Lower lobe of right lung (tissue), 2 donors: ENCODE measurements at regions not wholly inside any gene's neighbourhood (a gene's known extent, or its start where the extent isn't known, plus 50 kb on each side); places are given as distances from the start of the nearest gene placed in this dataset.
"Not testable (repeated sequence)": the region's sequence is repeated elsewhere in the genome, so short reads cannot be mapped to it uniquely, and the experiment has no call there.

Source experiments
- ATAC-seq, 2 donors: fragments of 200-7000 bp; cut with Tn5 transposase; one replicate each; pipeline ENCODE4 v1.9.1; 2020 to 2022; ENCODE audit warnings: mild to moderate bottlenecking in 2 of 2, moderate library complexity in 2 of 2
- DNase-seq: peaks from one replicate; pipeline ENCODE4 v3.0.0-alpha.2; 2020
- H3K27ac ChIP-seq: fragments of 200-600 bp; one replicate; pipeline ENCODE4 v1.8.0; 2022
- H3K27me3 ChIP-seq: fragments of 200-600 bp; one replicate; pipeline ENCODE4 v1.8.0; 2022; ENCODE audit warnings: low read depth
- H3K36me3 ChIP-seq: fragments of 200-600 bp; one replicate; pipeline ENCODE4 v1.8.0; 2022; ENCODE audit warnings: mild to moderate bottlenecking
- H3K4me1 ChIP-seq: fragments of 200-600 bp; one replicate; pipeline ENCODE4 v1.8.0; 2022
- H3K4me3 ChIP-seq: fragments of 200-600 bp; one replicate; pipeline ENCODE4 v1.8.0; 2022; ENCODE audit warnings: mild to moderate bottlenecking
- H3K9me3 ChIP-seq: fragments of 200-600 bp; one replicate; pipeline ENCODE4 v1.8.0; 2022
- intact Hi-C: fragments of 100-400 bp; cut with DNase I; formaldehyde crosslinking; loops from one replicate; pipeline ENCODE4 v1.11.0; 2022
- TF ChIP-seq, protein P1 (sequence below): fragments of 200-600 bp; IDR thresholded peaks from one replicate; pipeline ENCODE4 v1.8.0; 2022; ENCODE audit warnings: antibody characterized with exemption, mild to moderate bottlenecking
- donor health status: DM: no; HTN: yes; CAD: no; lungs with severe emphysema.

DNA sequence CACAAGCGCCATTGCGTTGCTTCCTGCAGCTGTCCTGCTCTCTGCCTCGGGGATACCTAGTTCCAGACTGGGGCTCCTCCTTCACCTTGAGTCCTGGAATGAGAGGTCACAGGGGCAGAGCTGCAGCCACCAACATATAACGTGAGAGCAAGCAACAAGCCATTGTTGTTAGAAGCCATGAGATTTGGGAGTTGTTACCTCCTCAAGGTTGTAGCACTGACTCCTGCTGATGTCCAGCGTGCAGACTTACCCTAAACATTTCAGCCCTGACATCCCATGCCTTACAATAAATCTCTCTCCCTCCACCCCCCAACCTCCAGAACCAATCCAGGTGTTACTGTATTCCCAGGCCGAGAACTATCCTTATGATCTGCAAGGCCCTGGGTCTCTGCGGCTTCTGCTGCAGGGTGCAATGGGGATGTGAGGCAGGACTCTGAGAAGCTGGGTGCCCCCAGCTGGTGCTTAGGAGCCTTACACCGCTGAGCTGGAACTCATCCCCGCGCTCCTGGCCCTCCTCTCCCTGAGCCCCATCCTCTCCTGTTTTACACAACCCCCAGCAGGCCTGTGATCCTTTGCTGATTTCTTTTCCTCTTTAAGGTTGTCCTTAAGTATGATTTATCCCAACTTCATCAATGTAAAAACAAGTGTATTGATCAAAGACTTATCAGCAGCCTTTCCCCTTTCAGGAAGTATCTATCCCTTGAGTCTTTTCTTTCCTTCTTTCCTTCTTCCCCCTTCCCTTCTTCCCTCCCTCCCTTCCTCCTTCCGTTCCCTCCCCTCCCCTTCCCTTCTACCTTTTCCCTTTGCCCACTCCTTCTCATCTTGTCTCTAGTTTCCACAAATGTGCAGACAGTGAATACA, 84.2 kb upstream of the ABHD2 start:
- Histone ChIP-seq H3K36me3 (no peaks in the 10 kb centered on the region), H3K4me1 (peaks cover 13% of the 10 kb centered on the region), H3K9me3 (no peaks in the 10 kb centered on the region), H3K27ac (no peak overlapping the region), H3K4me3 (no peak overlapping the region), H3K27me3 (peaks cover 2% of the 10 kb centered on the region)
- intact Hi-C loops: no loop called here
- ATAC-seq: no peak
- TF ChIP-seq, protein P1, sequence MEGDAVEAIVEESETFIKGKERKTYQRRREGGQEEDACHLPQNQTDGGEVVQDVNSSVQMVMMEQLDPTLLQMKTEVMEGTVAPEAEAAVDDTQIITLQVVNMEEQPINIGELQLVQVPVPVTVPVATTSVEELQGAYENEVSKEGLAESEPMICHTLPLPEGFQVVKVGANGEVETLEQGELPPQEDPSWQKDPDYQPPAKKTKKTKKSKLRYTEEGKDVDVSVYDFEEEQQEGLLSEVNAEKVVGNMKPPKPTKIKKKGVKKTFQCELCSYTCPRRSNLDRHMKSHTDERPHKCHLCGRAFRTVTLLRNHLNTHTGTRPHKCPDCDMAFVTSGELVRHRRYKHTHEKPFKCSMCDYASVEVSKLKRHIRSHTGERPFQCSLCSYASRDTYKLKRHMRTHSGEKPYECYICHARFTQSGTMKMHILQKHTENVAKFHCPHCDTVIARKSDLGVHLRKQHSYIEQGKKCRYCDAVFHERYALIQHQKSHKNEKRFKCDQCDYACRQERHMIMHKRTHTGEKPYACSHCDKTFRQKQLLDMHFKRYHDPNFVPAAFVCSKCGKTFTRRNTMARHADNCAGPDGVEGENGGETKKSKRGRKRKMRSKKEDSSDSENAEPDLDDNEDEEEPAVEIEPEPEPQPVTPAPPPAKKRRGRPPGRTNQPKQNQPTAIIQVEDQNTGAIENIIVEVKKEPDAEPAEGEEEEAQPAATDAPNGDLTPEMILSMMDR: peak; percentile 19
- DNase-seq: no peak

- peaks cover 13% of the 10 kb centered on the region for H3K4me1 ChIP-seq
- no peak overlapping the region for H3K4me3 ChIP-seq
- H3K27me3 ChIP-seq: peaks cover 5% of the 10 kb centered on the region
- no peaks in the 10 kb centered on the region for H3K36me3 ChIP-seq
- no peaks in the 10 kb centered on the region for H3K9me3 ChIP-seq
- DNase-seq: no peak
- TF ChIP-seq, protein P1: no peak
- ATAC-seq: no peak
- H3K27ac ChIP-seq: no peak overlapping the region
- intact Hi-C loops: no loop called here
Observed at GRCh38 chr15:89004726-89005030, 83.6 kb upstream of the ABHD2 start.

- H3K36me3 ChIP-seq, H3K27ac ChIP-seq, H3K27me3 ChIP-seq, H3K9me3 ChIP-seq, DNase-seq, ATAC-seq, intact Hi-C loops, H3K4me1 ChIP-seq, H3K4me3 ChIP-seq: not testable (repeated sequence)
Observed at GRCh38 chr15:89007527-89007926, 80.7 kb upstream of the ABHD2 start.

DNA sequence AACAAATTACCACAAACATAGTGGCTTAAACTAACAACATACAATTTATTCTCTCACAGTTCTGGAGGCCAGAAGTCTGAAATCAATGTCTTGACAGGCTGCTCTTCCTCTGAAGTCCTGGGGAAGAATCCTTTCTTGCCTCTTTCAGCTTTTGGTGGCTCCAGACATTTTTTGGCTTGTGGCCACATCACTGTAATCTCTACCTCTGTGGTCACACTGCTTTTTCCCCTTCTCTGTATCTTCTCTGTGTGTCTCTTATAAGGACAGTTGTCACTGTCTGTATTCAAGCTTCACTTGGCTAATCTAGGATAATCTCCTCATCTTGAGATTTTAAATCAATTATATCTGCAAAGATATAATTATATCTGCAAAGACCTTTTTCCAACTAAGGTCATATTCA, 80.3 kb upstream of the ABHD2 start:
- Histone ChIP-seq H3K27ac (no peak overlapping the region), H3K4me1 (no peaks in the 10 kb centered on the region), H3K36me3 (no peaks in the 10 kb centered on the region), H3K9me3 (no peaks in the 10 kb centered on the region), H3K4me3 (no peak overlapping the region), H3K27me3 (peaks cover 5% of the 10 kb centered on the region)
- DNase-seq (no peak), ATAC-seq (no peak)
- intact Hi-C loops: no loop called here
- TF ChIP-seq, protein P1: no peak

GRCh38 chr15:89009080-89009479, 79.2 kb upstream of the ABHD2 start:
- DNase-seq: no peak
- Histone ChIP-seq H3K27ac (no peak overlapping the region), H3K36me3 (no peaks in the 10 kb centered on the region), H3K27me3 (peaks cover 5% of the 10 kb centered on the region), H3K4me1 (no peaks in the 10 kb centered on the region), H3K9me3 (no peaks in the 10 kb centered on the region), H3K4me3 (no peak overlapping the region)
- intact Hi-C loops: no loop called here
- no peak for ATAC-seq
- TF ChIP-seq, protein P1: no peak

GRCh38 chr15:89015412-89016097, 72.7 kb upstream of the ABHD2 start:
- ATAC-seq (no peak), DNase-seq (no peak)
- Histone ChIP-seq H3K9me3 (no peaks in the 10 kb centered on the region), H3K4me3 (no peak overlapping the region), H3K4me1 (peaks cover 20% of the 10 kb centered on the region), H3K27me3 (no peaks in the 10 kb centered on the region), H3K36me3 (no peaks in the 10 kb centered on the region), H3K27ac (no peak overlapping the region)
- intact Hi-C loops: no loop called here
- TF ChIP-seq, protein P1: no peak
